NB4 (cell line): ENCODE measurements at regions not wholly inside any gene's neighbourhood (a gene's known extent, or its start where the extent isn't known, plus 50 kb on each side); places are given as distances from the start of the nearest gene placed in this dataset.

Experiments
- CTCF ChIP-seq: IDR thresholded peaks from one replicate; pipeline ENCODE4 v1.5.1; 2012; ENCODE audit warnings: low read depth, low read length
- MYC ChIP-seq: IDR thresholded peaks from 2 replicates; pipeline ENCODE4 v1.6.1; 2011; ENCODE audit warnings: low read depth, low read length
- POLR2A ChIP-seq: IDR thresholded peaks from 2 replicates; pipeline ENCODE4 v1.6.1; 2011; ENCODE audit warnings: mild to moderate bottlenecking; ENCODE audit not compliant: insufficient read length; ENCODE audit errors: extremely low read depth

DNA sequence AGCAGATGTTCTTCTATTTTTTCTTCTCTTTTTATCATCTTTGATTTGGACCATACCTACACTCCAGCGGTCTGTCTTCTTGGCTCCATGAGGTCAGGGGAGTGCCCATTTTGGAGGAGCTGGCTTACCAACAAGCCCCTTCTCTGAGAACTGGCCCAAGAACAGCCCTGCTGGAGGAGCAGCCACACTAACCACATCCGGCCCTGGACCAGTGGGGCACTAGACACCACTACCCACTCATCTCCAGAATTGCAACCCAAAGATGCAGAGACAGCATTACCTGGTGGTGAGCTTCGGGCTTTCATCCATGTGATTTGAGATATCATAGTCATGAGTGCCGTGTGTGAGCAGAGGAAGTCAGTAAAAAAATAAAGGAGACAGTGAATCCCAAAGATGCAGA is 599.4 kb upstream of the CDH4 start:
- TF ChIP-seq MYC (no peak), POLR2A (no peak), CTCF (no peak)
